ENCODE measurements at regions not wholly inside any gene's neighbourhood (a gene's known extent, or its start where the extent isn't known, plus 50 kb on each side); places are given as distances from the start of the nearest gene placed in this dataset.

GRCh38 chr2:219995991-219996765, 368.7 kb downstream of the SLC4A3 start:
- Histone ChIP-seq H3K27me3 (ENCODE audit: low read depth) (no peaks in the 10 kb centered on the region), H3K4me1 (no peaks in the 10 kb centered on the region), H3K9me3 (replicated peaks) (no peaks in the 10 kb centered on the region), H3K4me3 (no peak overlapping the region), H3K27ac (replicated peaks) (no peak overlapping the region), H3K36me3 (no peaks in the 10 kb centered on the region)
- no peak for DNase-seq
- TF ChIP-seq, protein P1, sequence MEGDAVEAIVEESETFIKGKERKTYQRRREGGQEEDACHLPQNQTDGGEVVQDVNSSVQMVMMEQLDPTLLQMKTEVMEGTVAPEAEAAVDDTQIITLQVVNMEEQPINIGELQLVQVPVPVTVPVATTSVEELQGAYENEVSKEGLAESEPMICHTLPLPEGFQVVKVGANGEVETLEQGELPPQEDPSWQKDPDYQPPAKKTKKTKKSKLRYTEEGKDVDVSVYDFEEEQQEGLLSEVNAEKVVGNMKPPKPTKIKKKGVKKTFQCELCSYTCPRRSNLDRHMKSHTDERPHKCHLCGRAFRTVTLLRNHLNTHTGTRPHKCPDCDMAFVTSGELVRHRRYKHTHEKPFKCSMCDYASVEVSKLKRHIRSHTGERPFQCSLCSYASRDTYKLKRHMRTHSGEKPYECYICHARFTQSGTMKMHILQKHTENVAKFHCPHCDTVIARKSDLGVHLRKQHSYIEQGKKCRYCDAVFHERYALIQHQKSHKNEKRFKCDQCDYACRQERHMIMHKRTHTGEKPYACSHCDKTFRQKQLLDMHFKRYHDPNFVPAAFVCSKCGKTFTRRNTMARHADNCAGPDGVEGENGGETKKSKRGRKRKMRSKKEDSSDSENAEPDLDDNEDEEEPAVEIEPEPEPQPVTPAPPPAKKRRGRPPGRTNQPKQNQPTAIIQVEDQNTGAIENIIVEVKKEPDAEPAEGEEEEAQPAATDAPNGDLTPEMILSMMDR (IDR thresholded peaks at IDR 0.05; ENCODE audit: borderline replicate concordance), result no peak
- intact Hi-C loops (cut with micrococcal nuclease), result no loop called here

DNA sequence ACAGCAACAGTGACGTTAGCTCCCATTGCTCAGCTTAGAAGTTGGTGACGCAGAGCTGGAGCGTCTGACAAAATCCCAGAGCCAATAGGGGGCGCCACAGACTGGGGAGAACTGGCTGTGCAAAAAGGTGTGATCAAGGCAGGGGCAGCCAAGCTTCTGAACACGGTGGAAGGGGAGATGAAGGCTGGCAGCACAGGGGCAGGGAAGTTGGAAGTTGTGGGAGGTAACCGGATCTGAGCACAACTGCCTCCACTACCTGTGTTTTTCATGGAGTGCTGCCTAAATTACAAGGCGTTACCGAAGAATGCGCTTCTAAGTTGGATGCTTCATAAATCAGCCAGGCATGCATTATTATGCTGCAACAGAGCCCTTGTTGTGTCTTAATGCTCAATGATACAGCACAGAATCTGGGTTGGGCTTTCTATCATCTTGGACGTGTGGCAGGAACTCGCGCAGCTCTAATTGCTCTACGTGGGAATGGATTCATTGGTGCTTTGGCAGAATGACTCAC, 370.0 kb downstream of the SLC4A3 start:
- DNase-seq, result peak; percentile 31
- intact Hi-C loops (cut with micrococcal nuclease), result no loop called here

GRCh38 chr2:219998107-219998506, 370.7 kb downstream of the SLC4A3 start:
- Histone ChIP-seq H3K9me3 (replicated peaks) (no peaks in the 10 kb centered on the region), H3K4me1 (no peaks in the 10 kb centered on the region), H3K27ac (replicated peaks) (no peak overlapping the region), H3K27me3 (ENCODE audit: low read depth) (no peaks in the 10 kb centered on the region), H3K36me3 (no peaks in the 10 kb centered on the region), H3K4me3 (no peak overlapping the region)
- no peak for DNase-seq
- TF ChIP-seq, protein P1 (IDR thresholded peaks at IDR 0.05; ENCODE audit: borderline replicate concordance), result no peak
- intact Hi-C loops (cut with micrococcal nuclease), result no loop called here

More for the DNA sequence above, 370.0 kb downstream of the SLC4A3 start:
- no peaks in the 10 kb centered on the region for H3K27me3 ChIP-seq (ENCODE audit: low read depth)
- no peak overlapping the region for H3K27ac ChIP-seq (replicated peaks)
- H3K4me1 ChIP-seq, result no peaks in the 10 kb centered on the region
- H3K36me3 ChIP-seq, result no peaks in the 10 kb centered on the region
- TF ChIP-seq, protein P1 (IDR thresholded peaks at IDR 0.05; ENCODE audit: borderline replicate concordance), result peak; percentile 48
- H3K9me3 ChIP-seq (replicated peaks), result no peaks in the 10 kb centered on the region
- H3K4me3 ChIP-seq, result no peak overlapping the region

DNA sequence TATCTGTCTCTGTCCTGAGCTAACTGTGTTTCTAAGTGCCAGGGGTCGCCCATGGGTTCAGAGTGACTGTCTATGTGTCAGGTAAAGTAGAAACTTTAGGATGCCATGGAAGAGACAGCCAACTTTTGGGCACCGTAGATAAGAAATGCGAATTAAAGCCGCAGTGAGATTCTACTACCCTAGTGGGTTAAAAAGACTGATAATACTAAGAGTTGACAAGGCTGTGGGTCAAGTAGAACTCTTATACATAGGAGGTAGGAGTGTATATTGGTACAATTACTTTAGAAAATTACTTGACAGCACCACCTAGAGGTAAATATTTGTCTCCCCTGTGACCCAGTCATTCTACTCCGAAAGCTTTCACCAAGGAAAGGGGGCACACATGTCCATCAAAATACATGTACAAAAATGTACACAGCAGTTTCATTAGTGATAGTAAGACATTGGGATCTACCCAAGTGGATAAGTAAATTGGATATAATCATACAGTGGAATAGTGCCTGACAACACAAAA, 371.3 kb downstream of the SLC4A3 start:
- H3K4me3 ChIP-seq, result no peak overlapping the region
- H3K27me3 ChIP-seq (ENCODE audit: low read depth), result no peaks in the 10 kb centered on the region
- no peaks in the 10 kb centered on the region for H3K4me1 ChIP-seq
- DNase-seq, result no peak
- TF ChIP-seq, protein P1 (IDR thresholded peaks at IDR 0.05; ENCODE audit: borderline replicate concordance), result no peak
- H3K27ac ChIP-seq (replicated peaks), result no peak overlapping the region
- H3K9me3 ChIP-seq (replicated peaks), result no peaks in the 10 kb centered on the region
- H3K36me3 ChIP-seq, result no peaks in the 10 kb centered on the region
- intact Hi-C loops (cut with micrococcal nuclease), result no loop called here

- no peak overlapping the region for H3K4me3 ChIP-seq
- intact Hi-C loops (cut with micrococcal nuclease), result no loop called here
- no peak for DNase-seq
- H3K27me3 ChIP-seq (ENCODE audit: low read depth), result no peaks in the 10 kb centered on the region
- TF ChIP-seq, protein P1 (IDR thresholded peaks at IDR 0.05; ENCODE audit: borderline replicate concordance), result no peak
- H3K4me1 ChIP-seq, result no peaks in the 10 kb centered on the region
- H3K27ac ChIP-seq (replicated peaks), result no peak overlapping the region
- no peaks in the 10 kb centered on the region for H3K9me3 ChIP-seq (replicated peaks)
- no peaks in the 10 kb centered on the region for H3K36me3 ChIP-seq
These were observed 372.6 kb downstream of the SLC4A3 start for GRCh38 chr2:220000080-220000479.
